Osteoblast (primary cell): ENCODE measurements at regions not wholly inside any gene's neighbourhood (a gene's known extent, or its start where the extent isn't known, plus 50 kb on each side); places are given as distances from the start of the nearest gene placed in this dataset.

Source experiments
- DNase-seq: peaks from one replicate; pipeline ENCODE4 v3.0.0; 2011; ENCODE audit warnings: low spot score, mixed read lengths; ENCODE audit not compliant: insufficient read length; ENCODE audit errors: missing footprints
- H2AFZ ChIP-seq: 2 replicates; pipeline ENCODE4 v1.6.0; 2011; ENCODE audit warnings: mild to moderate bottlenecking, low read length
- H3K27ac ChIP-seq: 2 replicates; pipeline ENCODE4 v1.5.1; 2011; ENCODE audit warnings: mild to moderate bottlenecking, low read depth, low read length, moderate library complexity
- H3K27me3 ChIP-seq: 2 replicates; pipeline ENCODE4 v1.6.0; 2012; ENCODE audit warnings: mild to moderate bottlenecking, control low read depth, inconsistent platforms, low read length, moderate library complexity; ENCODE audit not compliant: insufficient read depth
- H3K36me3 ChIP-seq: 2 replicates; pipeline ENCODE4 v1.5.1; 2011; ENCODE audit warnings: mild to moderate bottlenecking, low read length, control low read depth, moderate library complexity; ENCODE audit not compliant: insufficient read depth
- H3K4me1 ChIP-seq: 2 replicates; pipeline ENCODE4 v1.5.1; 2011; ENCODE audit warnings: mild to moderate bottlenecking, low read length, control low read depth, moderate library complexity; ENCODE audit not compliant: insufficient read depth
- H3K4me2 ChIP-seq: 2 replicates; pipeline ENCODE4 v1.6.0; 2011; ENCODE audit warnings: mild to moderate bottlenecking, low read length; ENCODE audit not compliant: insufficient read depth
- H3K4me3 ChIP-seq: fragments of 200-600 bp; sonication (generic); 3 replicates; pipeline ENCODE4 v1.5.1; 2012; ENCODE audit warnings: mild to moderate bottlenecking, low read length, inconsistent platforms; ENCODE audit not compliant: insufficient read depth
- H3K79me2 ChIP-seq: 2 replicates; pipeline ENCODE4 v1.6.0; 2012; ENCODE audit warnings: mild to moderate bottlenecking, low read length, control low read depth, inconsistent platforms; ENCODE audit not compliant: insufficient read depth
- H3K9me3 ChIP-seq: 2 replicates; pipeline ENCODE4 v1.5.1; 2011; ENCODE audit warnings: low read depth, low read length, control low read depth
- H4K20me1 ChIP-seq: 2 replicates; pipeline ENCODE4 v1.6.0; 2012; ENCODE audit warnings: mild to moderate bottlenecking, low read length, control low read depth; ENCODE audit not compliant: insufficient read depth
- CTCF ChIP-seq: IDR thresholded peaks from 2 replicates; pipeline ENCODE4 v1.5.1; 2011; ENCODE audit warnings: mild to moderate bottlenecking, low read depth, low read length, moderate library complexity; ENCODE audit errors: extremely low read depth

- H3K79me2 ChIP-seq = no peaks in the 10 kb centered on the region
- H3K27me3 ChIP-seq = no peaks in the 10 kb centered on the region
- no peaks in the 10 kb centered on the region for H3K9me3 ChIP-seq
- no peak for DNase-seq
- H3K4me3 ChIP-seq = no peak overlapping the region
- no peak overlapping the region for H3K27ac ChIP-seq
- no peak for TF ChIP-seq CTCF
- no peak overlapping the region for H2AFZ ChIP-seq
- no peaks in the 10 kb centered on the region for H3K4me1 ChIP-seq
- H3K36me3 ChIP-seq = no peaks in the 10 kb centered on the region
- H3K4me2 ChIP-seq = no peak overlapping the region
- no peaks in the 10 kb centered on the region for H4K20me1 ChIP-seq
Measured at GRCh38 chr22:49297871-49298721, 529.6 kb downstream of the BRD1 start.

- H3K79me2 ChIP-seq = no peaks in the 10 kb centered on the region
- H4K20me1 ChIP-seq = no peaks in the 10 kb centered on the region
- no peak overlapping the region for H2AFZ ChIP-seq
- no peaks in the 10 kb centered on the region for H3K9me3 ChIP-seq
- no peak for TF ChIP-seq CTCF
- H3K27me3 ChIP-seq = no peaks in the 10 kb centered on the region
- no peak for DNase-seq
- H3K4me3 ChIP-seq = no peak overlapping the region
- H3K36me3 ChIP-seq = no peaks in the 10 kb centered on the region
- H3K27ac ChIP-seq = no peak overlapping the region
- no peak overlapping the region for H3K4me2 ChIP-seq
- no peaks in the 10 kb centered on the region for H3K4me1 ChIP-seq
Measured at GRCh38 chr22:49297286-49297870, 530.3 kb downstream of the BRD1 start.

- Histone ChIP-seq H3K27ac (no peak overlapping the region), H3K9me3 (no peaks in the 10 kb centered on the region), H3K36me3 (no peaks in the 10 kb centered on the region), H3K4me2 (no peak overlapping the region), H3K4me3 (no peak overlapping the region), H2AFZ (no peak overlapping the region), H4K20me1 (no peaks in the 10 kb centered on the region), H3K27me3 (no peaks in the 10 kb centered on the region), H3K4me1 (no peaks in the 10 kb centered on the region), H3K79me2 (no peaks in the 10 kb centered on the region)
- DNase-seq = no peak
- TF ChIP-seq CTCF = no peak
Measured at GRCh38 chr22:49296561-49296960, 531.1 kb downstream of the BRD1 start.

GRCh38 chr22:49295851-49296560 is 531.7 kb downstream of the BRD1 start:
- Histone ChIP-seq H4K20me1 (no peaks in the 10 kb centered on the region), H3K36me3 (no peaks in the 10 kb centered on the region), H3K27ac (no peak overlapping the region), H2AFZ (no peak overlapping the region), H3K9me3 (no peaks in the 10 kb centered on the region), H3K79me2 (no peaks in the 10 kb centered on the region), H3K27me3 (no peaks in the 10 kb centered on the region), H3K4me1 (no peaks in the 10 kb centered on the region), H3K4me2 (no peak overlapping the region), H3K4me3 (no peak overlapping the region)
- no peak for DNase-seq
- no peak for TF ChIP-seq CTCF
